ENCODE measurements at regions not wholly inside any gene's neighbourhood (a gene's known extent, or its start where the extent isn't known, plus 50 kb on each side); places are given as distances from the start of the nearest gene placed in this dataset.

DNA sequence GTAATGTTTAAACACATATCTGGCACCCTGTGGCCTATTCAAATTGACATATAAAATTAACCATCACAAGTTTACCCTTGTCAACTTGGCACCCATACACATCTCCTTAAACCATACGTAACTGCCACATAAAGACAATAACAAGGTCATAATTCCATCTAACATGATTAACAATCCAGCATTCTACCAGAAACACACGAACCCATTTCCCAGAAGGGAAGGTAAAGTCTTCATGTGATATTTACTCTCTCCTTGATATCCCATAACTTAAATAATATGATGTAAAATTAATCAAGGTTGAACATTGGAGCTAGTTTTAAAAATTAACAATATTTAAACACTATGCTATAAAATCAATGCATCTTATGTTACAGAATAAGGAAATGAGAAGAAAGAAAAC lies 55.2 kb upstream of the CEP295 start:
- Histone ChIP-seq H3K56ac (replicated peaks; ENCODE audit: insufficient read length, low read depth, low read length) (no peak overlapping the region), H3K9me3 (ENCODE audit: insufficient read depth in 2 of 2, low read depth in 1 of 2, low read length in 1 of 2) (no peaks in the 10 kb centered on the region), H4K8ac (ENCODE audit: extremely low read depth, insufficient read depth, low read length) (no peak overlapping the region), H2BK5ac (ENCODE audit: low read depth, low read length) (no peak overlapping the region), H4K20me1 (replicated peaks in 1 of 2; ENCODE audit: control insufficient read depth in 1 of 2, insufficient read depth in 2 of 2, low read length in 2 of 2) (no peaks in the 10 kb centered on the region), H3K27me3 (replicated peaks in 1 of 4; ENCODE audit: control insufficient read depth in 3 of 4, extremely low read depth in 1 of 4, insufficient read depth in 3 of 4, low read length in 3 of 4) (no peaks in the 10 kb centered on the region; a peak in 1 of 7 replicates), H4K5ac (ENCODE audit: insufficient read length, low read depth, low read length) (no peak overlapping the region), H2BK12ac (ENCODE audit: low read depth, low read length) (no peak overlapping the region), H3K18ac (ENCODE audit: extremely low read depth, low read length) (no peak overlapping the region), H3K4me3 (ENCODE audit: extremely low read depth in 1 of 4, insufficient read depth in 2 of 4, low read depth in 3 of 4, low read length in 4 of 4) (no peak overlapping the region), H3K4me2 (ENCODE audit: insufficient read depth in 1 of 2, low read depth in 2 of 2, low read length in 2 of 2) (0 out of 4 replicates have a peak overlapping the region, but pooled peaks of 1 of the 2 experiments have one; percentile 3), H2AFZ (ENCODE audit: low read length) (no peak overlapping the region), H3K79me2 (ENCODE audit: control insufficient read depth in 1 of 2, insufficient read depth in 2 of 2, low read length in 2 of 2) (no peaks in the 10 kb centered on the region), H3K27ac (ENCODE audit: low read depth, low read length) (no peak overlapping the region), H3K23ac (ENCODE audit: insufficient read length) (no peak overlapping the region), H2BK15ac (ENCODE audit: low read length) (no peak overlapping the region), H3K4me1 (replicated peaks in 1 of 4; ENCODE audit: control insufficient read depth in 3 of 4, insufficient read depth in 4 of 4, low read length in 3 of 4) (peaks cover 0 to 9% (median 4%) of the 10 kb centered on the region in 4 experiments; a peak in 4 of 7 replicates), H2BK120ac (replicated peaks; ENCODE audit: low read depth, low read length) (no peak overlapping the region), H3K79me1 (ENCODE audit: low read depth, low read length) (no peaks in the 10 kb centered on the region), H3K4ac (replicated peaks; ENCODE audit: insufficient read length, low read depth, low read length) (no peak overlapping the region), H3K9ac (replicated peaks in 1 of 4; ENCODE audit: extremely low read depth in 1 of 4, low read depth in 3 of 4, low read length in 3 of 4) (no peak overlapping the region), H2AK5ac (ENCODE audit: low read depth, low read length) (no peak overlapping the region), H3K36me3 (ENCODE audit: control insufficient read depth in 2 of 4, insufficient read depth in 4 of 4, low read length in 3 of 4) (no peaks in the 10 kb centered on the region), H4K91ac (replicated peaks; ENCODE audit: insufficient read length, low read length) (no peak overlapping the region), H3K23me2 (ENCODE audit: low read depth, low read length) (no peaks in the 10 kb centered on the region), H2BK20ac (ENCODE audit: low read length) (no peak overlapping the region), H3K14ac (ENCODE audit: insufficient read length) (no peak overlapping the region)
- DNase-seq (ENCODE audit: low read depth in 1 of 2, low spot score in 2 of 2): no peak
- ChIA-PET POLR2A (ENCODE audit: partially characterized antibody) (no interaction called here), CTCF (ENCODE audit: partially characterized antibody) (interaction anchor here (1.0 kb wide), 1 partner anchor 8 kb away, joined by 4 read pairs; no protein-coding TSS in a partner anchor)
- no peak for FAIRE-seq
- 89% methylated on average over 2 of the region's 2 CpGs; no CpG with 5 or more reads in 1 of the 2 experiments for WGBS, 2 experiments (ENCODE audit: extremely low coverage in 1 of 2, insufficient coverage in 1 of 2, insufficient read length in 1 of 2, insufficient replicate concordance in 2 of 2, low coverage in 1 of 2, low lambda C conversion rate in 2 of 2, missing lambda C conversion rate in 1 of 2)
- peak; percentile 71; the same call in 1 of the 2 replicates for TF ChIP-seq KDM1A (IDR thresholded peaks at IDR 0.05; ENCODE audit: borderline replicate concordance, low read length)
- TF ChIP-seq FOSL1 (IDR thresholded peaks at IDR 0.05; ENCODE audit: insufficient read depth, low read depth, low read length): no peak
- TF ChIP-seq HDAC2 (IDR thresholded peaks at IDR 0.05; ENCODE audit: borderline replicate concordance in 1 of 2, low read depth in 2 of 2, low read length in 2 of 2): peak in 1 of 2 experiments; percentile 83; a peak in 1 of 4 replicates

Data from H1 (cell line).